HG03066 (cell line): ENCODE measurements at regions not wholly inside any gene's neighbourhood (a gene's known extent, or its start where the extent isn't known, plus 50 kb on each side); places are given as distances from the start of the nearest gene placed in this dataset.
"Not testable (repeated sequence)": the region's sequence is repeated elsewhere in the genome, so short reads cannot be mapped to it uniquely, and the experiment has no call there.

Experiments used
- ATAC-seq: cut with Tn5 transposase; IDR thresholded peaks from one replicate; pipeline ENCODE4 v1.9.1; 2021; ENCODE audit warnings: low read depth; ENCODE audit not compliant: unreplicated experiment

GRCh38 chr18:2121224-2121623 is 450.1 kb downstream of the METTL4 start:
- ATAC-seq = no peak

DNA sequence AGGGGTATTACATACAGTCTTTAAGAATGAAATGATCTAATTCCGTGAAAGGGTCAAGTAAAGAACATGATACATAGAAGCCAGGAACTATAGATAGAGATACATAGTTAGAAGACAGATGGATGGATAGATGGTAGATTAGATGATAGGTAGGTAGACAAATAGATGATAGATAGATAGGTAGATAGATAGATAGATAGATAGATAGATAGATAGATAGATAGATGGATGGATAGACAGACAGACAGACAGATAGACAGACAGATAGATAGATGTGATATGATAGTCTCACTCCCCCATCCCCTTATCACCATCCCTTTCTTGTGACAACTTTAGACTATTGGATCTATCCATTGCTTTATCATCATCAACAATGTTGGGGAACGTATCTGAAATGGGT is 448.2 kb downstream of the METTL4 start:
- ATAC-seq = no peak

DNA sequence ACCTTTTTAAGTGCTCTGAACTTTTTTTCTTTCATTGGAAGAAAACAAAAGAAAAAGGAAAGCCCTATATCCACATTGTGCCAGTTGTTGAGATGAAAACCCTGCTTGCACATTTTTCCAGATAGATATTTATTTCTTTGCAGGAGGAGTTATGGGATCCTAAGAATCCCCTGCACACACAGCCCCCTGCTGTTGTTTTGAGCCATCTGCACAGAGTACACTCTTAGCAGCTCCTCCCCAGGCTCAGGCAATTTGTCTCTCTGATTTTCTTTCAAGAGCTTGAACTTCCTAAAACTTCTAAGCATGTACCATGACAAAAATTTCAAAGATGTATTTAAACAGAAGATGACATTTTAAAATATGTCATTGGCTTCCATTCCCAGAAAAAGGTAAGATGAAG is 436.9 kb downstream of the METTL4 start:
- ATAC-seq = no peak

- ATAC-seq = no peak
Observed at GRCh38 chr18:2135309-2135708, 436.0 kb downstream of the METTL4 start.

DNA sequence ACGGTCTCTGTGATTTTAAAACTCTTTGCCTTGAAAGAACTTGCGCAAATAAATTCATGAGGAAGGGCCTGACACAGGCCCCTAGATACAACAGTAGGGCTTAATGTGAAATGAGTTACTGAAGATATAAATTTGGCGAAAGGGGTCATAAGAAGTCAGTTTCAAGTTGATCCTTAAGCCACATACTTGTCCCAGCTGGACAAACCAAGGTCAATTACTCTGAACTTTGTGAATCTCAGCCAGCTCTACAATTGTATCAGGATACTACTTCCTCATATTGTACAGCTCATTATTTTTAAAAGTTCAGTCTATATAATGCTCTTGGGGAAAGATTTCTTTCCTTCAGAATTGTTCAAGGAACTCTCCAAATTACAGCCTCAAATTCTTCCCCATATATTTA is 432.8 kb downstream of the METTL4 start:
- no peak for ATAC-seq

DNA sequence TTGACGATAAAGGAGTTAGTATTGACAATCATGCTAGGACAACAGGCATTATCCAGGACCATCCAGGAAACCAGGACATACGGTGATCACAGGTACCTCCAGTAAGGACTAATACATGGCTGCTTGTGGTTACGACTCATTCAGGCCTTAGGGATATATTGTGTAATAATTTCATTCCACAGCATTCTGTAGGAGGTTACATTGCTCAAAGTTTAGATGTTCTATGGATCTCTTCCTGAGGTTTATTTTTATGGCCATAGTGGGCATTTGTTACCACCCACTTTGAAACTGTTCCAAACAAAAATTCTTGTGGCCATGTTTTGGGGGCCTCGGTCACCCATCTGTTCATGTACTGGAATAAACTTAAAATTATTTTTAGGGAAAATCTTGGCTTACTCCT is 431.6 kb downstream of the METTL4 start:
- no peak for ATAC-seq

DNA sequence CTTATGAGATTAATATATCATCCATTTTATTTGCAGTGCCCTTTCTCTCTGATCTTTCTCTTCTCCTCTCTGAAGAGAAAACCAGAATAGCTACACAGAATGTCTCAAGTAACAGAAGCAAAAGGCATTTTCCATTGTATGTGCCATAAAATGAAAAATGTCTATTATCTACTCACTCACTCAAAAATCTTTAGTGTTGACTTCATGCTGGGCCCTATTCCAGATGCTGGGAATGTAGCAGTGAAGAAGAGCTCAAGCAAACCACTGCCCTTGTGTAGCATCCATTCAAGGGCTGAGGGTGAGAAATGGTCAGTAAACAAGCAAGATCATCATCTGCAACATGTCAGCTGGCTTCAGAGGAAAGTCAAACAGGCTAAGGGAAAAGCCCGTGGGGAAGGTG is 427.7 kb downstream of the METTL4 start:
- no peak for ATAC-seq

DNA sequence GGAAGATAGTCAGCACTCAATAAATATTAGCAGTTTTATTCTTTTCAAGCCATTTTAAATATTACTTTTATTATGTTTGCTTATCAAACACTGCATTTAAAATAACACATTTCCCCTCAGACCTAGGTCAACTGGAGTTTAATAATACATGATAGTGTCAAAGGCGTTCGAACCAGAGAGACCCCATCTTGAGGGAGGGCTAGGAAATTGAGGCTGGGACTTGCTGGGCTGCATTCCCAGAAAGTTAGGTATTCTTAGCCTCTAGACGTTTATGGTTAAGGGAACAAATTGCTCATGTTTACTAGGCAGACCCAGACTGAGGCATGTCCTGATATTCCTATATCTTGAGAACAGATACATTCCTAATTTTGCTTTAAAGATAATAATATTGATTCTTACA is 426.5 kb downstream of the METTL4 start:
- no peak for ATAC-seq

DNA sequence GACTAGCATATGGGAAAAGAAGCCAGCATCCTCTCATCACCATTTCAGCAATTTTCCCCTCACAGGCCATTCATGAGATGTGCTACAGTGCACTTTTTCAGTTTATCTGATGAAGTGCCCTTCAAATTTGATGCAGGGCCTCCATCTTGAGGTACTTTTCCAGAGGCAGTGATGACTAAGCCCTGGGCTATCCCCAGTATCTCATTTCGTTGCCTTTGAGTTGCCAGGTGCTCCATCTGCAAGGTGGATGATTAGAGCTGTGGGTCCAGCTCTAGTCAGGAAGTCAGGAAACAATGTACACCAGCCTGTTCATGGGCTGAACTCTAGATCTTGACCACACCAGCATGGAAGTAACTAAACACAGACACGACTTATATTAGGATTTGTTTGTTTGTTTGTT is 425.2 kb downstream of the METTL4 start:
- no peak for ATAC-seq

GRCh38 chr18:2146754-2147153 is 424.6 kb downstream of the METTL4 start:
- ATAC-seq = no peak

DNA sequence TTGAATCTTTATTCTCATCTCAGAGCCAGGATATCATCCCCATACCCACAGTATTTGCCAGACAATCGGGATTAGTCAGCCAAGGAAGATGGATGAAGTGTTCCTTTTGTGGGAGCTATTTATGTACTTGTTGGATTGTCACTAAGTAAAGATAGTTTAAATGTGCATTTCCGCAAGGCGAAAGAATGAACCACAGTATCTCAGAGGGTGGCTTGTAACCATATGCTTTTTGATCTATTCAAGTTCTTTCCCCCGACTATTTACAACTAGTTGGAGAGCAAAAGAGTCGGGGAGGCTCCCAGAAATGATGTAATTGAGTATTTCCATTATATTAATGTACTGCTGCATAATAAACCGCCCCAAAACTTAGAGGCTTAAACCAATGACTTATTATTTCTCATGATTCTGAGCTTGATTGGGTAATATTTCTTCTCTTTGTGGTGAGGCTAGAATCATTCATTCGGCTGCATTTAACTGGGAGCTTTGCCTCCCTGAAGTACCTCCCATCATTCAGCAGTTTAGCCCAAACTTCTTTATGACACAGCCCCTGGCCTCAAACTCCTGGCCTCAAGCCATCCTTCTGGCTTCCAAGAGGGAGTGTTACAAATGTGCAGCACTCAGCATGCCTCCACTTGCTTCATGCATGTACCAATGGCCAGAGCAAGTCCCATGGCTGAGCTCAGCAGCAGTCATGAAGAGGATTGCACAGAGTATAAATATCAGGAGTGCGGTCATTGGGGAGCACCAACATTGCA is 423.7 kb downstream of the METTL4 start:
- no peak for ATAC-seq

DNA sequence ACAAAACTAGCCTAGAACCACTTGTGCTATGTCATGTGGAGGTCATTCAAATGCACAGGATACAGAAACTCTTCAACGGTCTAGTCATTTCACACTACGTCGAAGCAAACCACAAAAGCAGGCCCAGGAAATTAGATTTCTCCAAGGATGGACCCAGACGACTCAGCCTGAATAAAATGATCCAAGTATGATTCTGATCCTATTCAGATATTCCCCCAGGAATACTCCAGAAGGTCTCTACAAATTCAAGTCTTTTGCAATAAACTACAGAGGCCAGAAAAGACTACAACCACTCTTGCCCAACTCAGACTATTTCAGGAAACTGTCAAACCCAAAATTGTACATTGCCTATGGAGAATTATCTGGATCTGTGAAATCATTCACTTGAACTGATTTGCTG is 422.5 kb downstream of the METTL4 start:
- ATAC-seq = no peak

DNA sequence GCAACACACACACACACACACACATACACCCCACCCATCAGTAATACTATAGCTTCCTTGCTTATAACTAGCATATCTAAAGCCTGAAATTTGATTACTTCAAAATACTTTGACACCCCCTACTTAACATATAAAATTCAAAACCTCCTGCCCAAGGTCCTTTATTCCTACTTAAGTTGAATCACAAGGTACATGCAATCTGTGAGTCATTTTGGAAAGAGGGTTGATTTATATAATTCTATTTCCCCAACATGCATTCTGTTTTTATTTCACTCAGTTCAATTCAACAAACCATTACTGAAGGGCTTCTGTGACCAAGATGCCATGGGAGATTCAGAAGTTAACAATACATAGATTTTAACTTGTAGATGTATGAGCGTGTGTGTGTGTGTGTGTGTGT is 420.7 kb downstream of the METTL4 start:
- no peak for ATAC-seq

DNA sequence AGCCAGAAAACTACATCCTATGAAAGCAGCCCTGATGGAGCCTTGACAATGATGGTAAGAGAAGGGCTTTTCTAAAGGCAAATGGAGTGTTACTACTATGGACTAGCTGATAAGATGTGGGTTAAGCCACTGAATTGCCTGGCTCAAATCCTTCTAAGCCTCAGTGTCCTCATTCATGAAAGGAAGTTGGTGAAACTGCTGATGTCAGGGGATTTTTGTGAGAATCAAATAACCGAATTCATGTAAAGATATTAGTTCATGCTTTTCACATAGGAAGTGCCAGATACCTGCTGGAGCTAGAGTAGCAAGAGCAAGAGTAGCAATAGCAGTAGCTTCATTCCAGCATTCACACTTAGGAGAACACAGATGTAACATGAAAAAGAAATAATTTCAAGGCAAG is 417.0 kb downstream of the METTL4 start:
- no peak for ATAC-seq

DNA sequence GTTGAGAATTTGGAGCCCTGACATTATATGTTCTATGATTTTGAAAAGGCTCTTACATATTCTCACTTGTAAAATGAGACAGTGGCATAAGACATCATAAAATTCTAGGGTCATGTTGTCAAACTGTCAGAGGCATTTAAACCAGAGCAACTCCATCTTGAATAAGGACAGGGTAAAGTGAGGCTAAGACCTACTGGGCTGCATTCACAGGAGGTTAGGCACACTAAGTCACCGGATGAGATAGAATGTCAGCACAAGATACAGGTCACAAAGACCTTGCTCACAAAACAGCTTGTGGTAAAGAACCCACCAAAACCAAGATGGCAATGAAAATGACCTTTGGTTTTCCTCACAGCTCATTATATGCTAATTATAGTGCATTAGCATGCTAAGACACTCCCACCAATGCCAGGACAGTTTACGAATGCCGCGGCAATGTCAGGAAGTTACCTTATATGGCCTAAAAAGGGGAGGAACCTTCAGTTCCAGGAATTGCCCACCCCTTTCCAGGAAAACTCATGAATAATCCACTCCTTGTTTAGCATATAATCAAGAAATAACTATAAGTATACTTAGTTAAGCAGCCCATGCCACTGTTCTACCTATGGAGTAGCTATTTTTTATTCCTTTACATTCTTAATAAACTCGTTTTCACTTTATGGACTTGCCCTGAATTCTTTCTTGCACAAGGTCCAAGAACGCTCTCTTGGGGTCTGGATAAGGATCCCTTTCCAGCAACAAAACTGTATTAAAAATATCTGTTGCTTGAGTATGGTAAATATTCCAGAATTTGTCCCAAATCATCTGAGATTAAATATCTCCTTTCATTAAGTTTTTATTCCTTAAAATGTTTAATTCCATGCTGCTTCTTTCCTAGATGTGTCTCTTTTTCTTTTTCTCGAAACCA is 406.4 kb downstream of the METTL4 start:
- no peak for ATAC-seq

- not testable (repeated sequence) for ATAC-seq
Observed at GRCh38 chr18:2166876-2167275, 404.4 kb downstream of the METTL4 start.

DNA sequence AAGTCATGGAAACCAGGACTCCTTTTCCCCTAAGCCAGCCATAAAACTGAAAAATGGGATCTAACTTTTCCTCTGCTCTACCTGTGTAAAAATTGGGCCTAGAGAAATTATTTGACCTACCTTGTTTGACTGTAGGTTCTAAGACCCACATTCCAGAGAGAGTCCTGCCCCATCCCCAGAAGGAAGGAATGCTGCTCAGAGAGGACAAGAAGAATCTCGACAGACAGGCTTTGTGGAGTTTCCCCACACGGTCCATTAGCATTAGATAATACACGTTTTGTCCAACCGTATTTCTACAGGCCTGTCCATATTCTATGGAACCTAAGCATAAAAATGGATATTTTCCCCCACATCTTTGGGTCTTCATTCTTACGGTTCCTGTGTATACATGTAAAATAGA is 403.3 kb downstream of the METTL4 start:
- no peak for ATAC-seq

- no peak for ATAC-seq
Observed at GRCh38 chr18:2169656-2170055, 401.6 kb downstream of the METTL4 start.

GRCh38 chr18:2171840-2172625 is 399.3 kb downstream of the METTL4 start:
- ATAC-seq = no peak

DNA sequence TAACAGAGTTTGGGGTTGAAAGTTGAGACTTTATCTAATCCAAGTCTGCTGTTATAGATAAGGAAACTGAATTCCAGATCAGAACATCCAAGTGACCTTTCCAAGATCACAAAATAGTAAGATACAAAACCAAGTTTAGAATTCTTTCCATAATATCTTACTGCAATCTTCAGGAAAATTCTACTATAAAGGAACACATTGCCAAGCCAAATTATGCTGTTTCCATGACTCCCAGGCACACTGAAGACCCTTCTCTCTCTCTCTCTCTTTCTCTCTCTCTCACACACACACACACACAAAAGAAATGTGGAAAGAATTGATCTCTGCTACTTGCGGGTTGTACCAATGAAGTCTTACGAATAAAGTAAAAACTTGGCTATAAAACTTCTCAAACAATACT is 398.4 kb downstream of the METTL4 start:
- no peak for ATAC-seq

GRCh38 chr18:2173486-2173885 is 397.8 kb downstream of the METTL4 start:
- ATAC-seq = no peak
